GM19351 (cell line): ENCODE measurements at regions not wholly inside any gene's neighbourhood (a gene's known extent, or its start where the extent isn't known, plus 50 kb on each side); places are given as distances from the start of the nearest gene placed in this dataset.

Experiments
- ATAC-seq: cut with Tn5 transposase; IDR thresholded peaks from one replicate; pipeline ENCODE4 v1.9.1; 2021; ENCODE audit warnings: mild to moderate bottlenecking, moderate library complexity; ENCODE audit not compliant: unreplicated experiment

DNA sequence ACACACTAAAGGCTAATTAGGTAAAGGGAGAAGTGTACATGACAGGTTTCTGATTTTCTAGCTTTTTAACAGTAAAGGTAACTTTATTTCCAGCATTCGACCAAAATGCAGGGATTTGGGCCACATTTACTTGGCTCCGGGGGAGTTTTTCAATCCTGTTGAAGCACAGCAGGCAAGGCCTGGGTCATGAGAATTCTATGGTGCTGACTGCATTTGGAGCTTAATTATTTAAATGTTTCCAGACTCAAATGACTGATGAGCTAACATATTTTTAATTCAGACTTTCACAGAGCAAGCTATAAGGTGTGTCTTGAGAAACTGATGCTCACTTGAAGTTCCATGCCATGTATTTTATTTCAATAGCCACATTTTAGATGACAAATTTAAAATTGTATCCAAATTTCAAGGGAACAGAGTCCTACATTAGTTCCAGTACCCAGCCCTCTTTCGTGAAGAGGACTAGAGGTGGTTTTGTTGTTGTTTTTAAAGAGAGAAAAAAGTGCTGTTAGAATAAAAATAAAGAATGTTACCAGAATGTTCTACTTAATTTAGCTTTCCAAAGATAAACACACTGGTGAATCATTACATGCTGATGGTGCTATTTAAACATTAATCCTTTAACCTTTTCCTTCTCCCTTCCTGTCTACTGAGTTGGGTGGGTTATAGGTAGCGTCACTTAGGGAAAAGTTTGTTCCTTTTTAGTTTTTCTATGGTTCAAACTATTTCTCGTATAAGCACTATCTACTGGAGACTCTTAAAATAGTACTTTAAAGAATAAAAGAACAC is 82.3 kb upstream of the PHACTR2 start:
- ATAC-seq = no peak

GRCh38 chr6:143594647-143595046 is 83.1 kb upstream of the PHACTR2 start:
- ATAC-seq = no peak

DNA sequence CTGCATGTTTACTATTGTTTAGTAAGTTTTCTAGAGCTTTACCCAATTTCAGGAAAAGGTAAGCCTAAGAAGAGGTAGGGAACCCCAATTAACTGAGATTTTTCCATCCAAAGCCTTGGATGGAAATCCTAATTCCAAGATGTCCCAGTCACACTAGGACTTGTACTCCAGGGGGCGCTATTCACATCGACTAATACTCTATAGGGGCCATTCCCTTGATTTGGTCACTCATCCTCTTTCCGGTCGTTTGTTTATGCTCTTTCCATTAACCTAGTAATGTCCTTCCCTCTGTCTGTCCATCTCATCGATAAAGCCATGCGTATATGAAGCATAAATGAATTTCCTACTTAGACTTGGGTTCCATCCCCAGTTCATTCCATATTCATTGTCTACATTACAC is 80.8 kb upstream of the FUCA2 start:
- ATAC-seq = no peak

- ATAC-seq = no peak
Observed at GRCh38 chr6:143591441-143591840, 79.9 kb upstream of the FUCA2 start.

DNA sequence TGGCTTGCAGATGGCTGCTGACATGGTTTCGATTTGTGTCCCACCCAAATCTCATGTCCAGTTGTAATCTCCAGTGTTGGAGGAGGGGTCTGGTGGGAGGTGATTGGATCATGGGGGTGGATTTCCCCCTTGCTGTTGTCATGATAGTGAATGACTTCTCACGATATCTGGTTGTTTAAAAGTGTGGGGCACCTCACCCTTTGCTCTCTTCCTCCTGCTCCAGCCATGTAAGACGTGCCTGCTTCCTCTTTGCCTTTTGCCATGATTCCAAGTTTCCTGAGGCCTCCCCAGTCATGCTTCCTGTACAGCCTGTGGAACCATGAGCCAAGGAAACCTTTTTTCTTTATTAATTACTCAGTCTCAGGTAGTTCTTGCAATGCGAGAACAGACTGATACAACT is 77.6 kb upstream of the FUCA2 start:
- no peak for ATAC-seq

DNA sequence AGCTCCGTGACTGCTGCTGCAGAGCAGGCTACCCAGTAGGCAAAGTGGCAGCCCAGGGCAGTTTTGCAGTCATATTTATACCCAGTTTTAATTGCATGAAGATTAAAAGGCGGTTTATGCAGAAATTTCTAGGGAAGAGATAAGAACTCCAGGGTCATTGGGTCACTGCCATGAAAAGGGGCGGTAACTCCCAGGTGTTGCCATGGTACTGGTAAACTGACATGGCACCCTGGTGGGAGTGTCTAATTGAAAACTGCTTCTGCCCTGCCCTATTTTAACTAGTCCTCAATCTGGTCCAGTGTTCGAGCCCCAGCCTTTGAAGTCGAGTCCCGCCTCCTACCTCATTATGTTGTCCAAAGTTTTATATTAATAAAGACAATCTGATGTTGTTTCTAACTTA is 75.0 kb upstream of the FUCA2 start:
- ATAC-seq = no peak

DNA sequence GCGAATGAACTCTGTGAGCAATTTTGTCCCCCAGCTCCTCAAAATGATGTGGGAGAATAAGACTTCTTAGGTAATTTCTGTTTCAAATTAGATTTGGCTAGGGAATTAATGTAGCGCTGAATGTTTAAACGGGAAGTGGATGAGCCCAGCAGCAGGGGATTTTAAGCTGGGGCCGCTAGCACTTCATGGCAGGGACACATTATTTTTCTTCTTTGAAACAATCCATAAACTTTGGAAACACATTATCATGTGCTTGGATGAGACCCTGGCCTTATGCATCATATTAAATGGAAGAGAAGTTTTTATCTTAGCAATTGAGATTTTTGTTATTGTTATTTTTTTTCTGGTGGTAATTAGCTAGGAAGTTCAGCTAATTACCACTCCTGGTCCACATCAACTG is 74.2 kb upstream of the FUCA2 start:
- ATAC-seq = no peak

GRCh38 chr6:143585241-143585640 is 73.7 kb upstream of the FUCA2 start:
- no peak for ATAC-seq

- no peak for ATAC-seq
Observed at GRCh38 chr6:143583542-143584327, 72.2 kb upstream of the FUCA2 start.

DNA sequence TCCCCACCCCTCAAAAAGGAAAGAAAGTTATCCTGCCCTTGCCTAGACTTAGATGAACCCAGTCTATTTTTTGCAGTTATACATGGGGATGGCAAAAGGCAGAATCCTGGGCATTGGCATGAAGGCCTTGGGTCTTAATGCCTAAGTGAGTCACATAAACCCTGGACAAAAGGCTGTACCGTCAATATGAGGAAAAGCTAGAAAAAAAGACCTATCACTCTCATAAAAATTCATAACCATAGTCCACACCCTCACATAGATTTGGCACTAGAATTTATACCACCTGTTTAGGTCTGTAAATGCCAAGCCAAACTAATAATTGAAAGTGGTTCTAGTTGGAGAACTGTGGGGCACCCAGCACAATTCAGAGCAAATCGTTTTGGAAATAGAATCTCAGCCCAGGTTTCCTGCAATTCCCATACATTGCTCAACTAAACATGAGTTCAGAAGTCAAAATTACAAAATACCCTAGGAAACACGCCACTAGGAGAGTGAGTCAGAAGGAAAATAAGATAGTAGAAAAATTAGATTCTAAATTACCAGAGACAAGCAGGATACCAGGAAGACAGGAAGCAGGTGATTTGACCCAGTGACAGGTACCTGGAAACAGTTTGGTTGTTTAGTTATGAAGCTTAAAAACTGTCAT is 70.4 kb upstream of the FUCA2 start:
- no peak for ATAC-seq

GRCh38 chr6:143579703-143580102 is 68.2 kb upstream of the FUCA2 start:
- no peak for ATAC-seq

DNA sequence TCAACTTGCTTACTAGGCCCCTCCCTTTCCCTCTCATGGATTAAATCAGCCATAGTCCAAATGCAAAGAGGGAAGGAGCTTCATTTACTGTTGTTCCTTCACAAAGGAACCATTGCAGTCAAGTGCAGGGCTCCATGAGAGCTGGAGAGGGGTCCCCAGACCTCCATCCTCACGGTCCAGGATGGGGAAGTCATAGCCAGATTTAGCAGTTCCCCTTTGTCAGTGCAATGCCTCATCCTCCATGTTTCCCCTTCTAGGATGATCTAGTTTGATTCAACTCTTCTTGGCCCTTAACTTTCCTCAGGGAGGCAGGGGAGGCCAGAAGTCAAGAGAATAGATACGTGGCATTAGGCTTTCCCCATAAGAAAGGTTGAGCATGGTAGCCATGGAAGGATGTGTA is 66.5 kb upstream of the FUCA2 start:
- ATAC-seq = no peak

DNA sequence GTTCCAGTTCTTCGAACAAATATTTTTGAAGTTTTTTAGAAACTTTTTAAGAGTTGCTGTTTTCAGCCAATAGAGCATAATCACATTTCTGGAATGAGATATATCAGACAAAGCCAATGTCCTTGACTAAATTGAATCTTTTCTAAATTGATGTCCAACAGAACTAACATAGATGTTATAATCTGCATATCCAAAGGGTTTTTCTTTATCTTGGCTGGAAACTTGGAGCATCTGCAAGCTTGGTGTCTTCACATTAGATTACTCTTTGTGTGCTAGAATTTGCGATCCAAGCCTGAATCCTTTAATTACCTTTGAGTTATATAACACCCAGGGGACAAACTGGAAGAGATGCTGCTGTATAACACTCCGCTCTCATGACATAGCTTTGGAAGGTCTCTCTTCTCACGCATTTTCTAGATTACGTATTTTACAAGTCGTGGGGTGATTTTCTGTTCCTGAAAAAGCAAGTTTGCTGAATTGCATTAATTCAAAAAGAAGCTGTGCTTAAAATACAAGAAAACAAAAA is 64.4 kb upstream of the FUCA2 start:
- ATAC-seq = no peak

GRCh38 chr6:143575440-143575839 is 63.9 kb upstream of the FUCA2 start:
- no peak for ATAC-seq

- no peak for ATAC-seq
Observed at GRCh38 chr6:143570147-143570853, 58.8 kb upstream of the FUCA2 start.

- ATAC-seq = no peak
Observed at GRCh38 chr6:143569040-143569439, 57.5 kb upstream of the FUCA2 start.

- no peak for ATAC-seq
Observed at GRCh38 chr6:143564484-143565017, 53.0 kb upstream of the FUCA2 start.

- ATAC-seq = no peak
Observed at GRCh38 chr6:143562143-143562542, 50.6 kb upstream of the FUCA2 start.
